Suprapubic skin (tissue), 4 donors: ENCODE measurements at regions not wholly inside any gene's neighbourhood (a gene's known extent, or its start where the extent isn't known, plus 50 kb on each side); places are given as distances from the start of the nearest gene placed in this dataset.

Experiments used
- DNase-seq, 2 donors: peaks; one replicate each; pipeline ENCODE4 v3.0.0-alpha.2; 2019; ENCODE audit warnings: low spot score in 2 of 2
- H3K27ac ChIP-seq: fragments of 200-600 bp; sonication (generic); one replicate; pipeline ENCODE4 v1.5.1; 2019
- H3K27me3 ChIP-seq: fragments of 200-600 bp; sonication (generic); one replicate; pipeline ENCODE4 v1.5.1; 2019
- H3K36me3 ChIP-seq: fragments of 200-600 bp; sonication (generic); one replicate; pipeline ENCODE4 v1.5.1; 2019
- H3K4me1 ChIP-seq: fragments of 200-600 bp; sonication (generic); one replicate; pipeline ENCODE4 v1.5.1; 2019
- H3K4me3 ChIP-seq: fragments of 200-600 bp; sonication (generic); one replicate; pipeline ENCODE4 v1.5.1; 2019; ENCODE audit warnings: mild to moderate bottlenecking
- H3K9me3 ChIP-seq: fragments of 200-600 bp; sonication (generic); one replicate; pipeline ENCODE4 v1.5.1; 2019
- CTCF ChIP-seq, 2 donors: fragments of 200-600 bp in 1 of 2; fragments of 450-650 bp in 1 of 2; sonication (generic) in 1 of 2; IDR thresholded peaks; one replicate each; pipeline ENCODE4 v1.5.1; 2016 to 2019; ENCODE audit warnings: antibody characterized with exemption in 2 of 2, mild to moderate bottlenecking in 1 of 2, moderate library complexity in 1 of 2
- EP300 ChIP-seq: sonication (generic); formaldehyde crosslinking; IDR thresholded peaks from one replicate; pipeline ENCODE4 v1.6.1; 2017; ENCODE audit warnings: antibody characterized with exemption
- POLR2A ChIP-seq, 2 donors: fragments of 450-650 bp; IDR thresholded peaks; one replicate each; pipeline ENCODE4 v1.6.1; 2017; ENCODE audit warnings: antibody characterized with exemption in 2 of 2, mild to moderate bottlenecking in 2 of 2, moderate library complexity in 2 of 2
- POLR2AphosphoS5 ChIP-seq, 3 donors: sonication (generic); formaldehyde crosslinking; IDR thresholded peaks; one replicate each; pipeline ENCODE4 v1.6.1; 2017; ENCODE audit warnings: antibody characterized with exemption in 3 of 3
- WGBS: methylation state at CpG from one replicate; pipeline ENCODE4 v1.1.5; 2018; 5-methylcytosine and 5-hydroxymethylcytosine counted together

DNA sequence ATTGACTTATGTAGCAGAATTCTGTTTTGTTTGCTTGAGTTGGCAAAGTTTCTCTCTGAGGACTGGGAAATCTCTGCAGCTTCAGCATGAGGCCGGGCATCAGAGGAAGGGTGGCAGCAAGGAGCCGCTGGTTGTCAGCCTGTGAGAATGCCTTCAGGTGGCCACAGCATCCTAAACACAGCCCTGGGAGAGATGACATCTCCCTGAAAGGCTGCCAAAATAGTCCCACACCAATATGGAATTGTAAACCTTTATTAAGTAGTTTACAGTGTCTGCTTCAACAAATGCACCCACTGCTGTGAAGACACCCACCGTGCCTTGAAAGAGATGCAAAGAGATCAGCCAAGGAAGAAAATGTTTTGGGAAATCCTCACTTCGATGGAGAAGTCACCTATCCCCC lies 609.7 kb upstream of the ARRDC4 start:
- no peak for TF ChIP-seq POLR2A (IDR thresholded peaks at IDR 0.05)
- no peak for TF ChIP-seq EP300
- TF ChIP-seq CTCF (IDR thresholded peaks at IDR 0.05), result no peak
- TF ChIP-seq POLR2AphosphoS5 (IDR thresholded peaks at IDR 0.05), result no peak
- Histone ChIP-seq H3K36me3 (no peaks in the 10 kb centered on the region), H3K4me1 (no peaks in the 10 kb centered on the region), H3K27me3 (no peaks in the 10 kb centered on the region), H3K9me3 (no peaks in the 10 kb centered on the region), H3K27ac (no peak overlapping the region), H3K4me3 (no peak overlapping the region)
- DNase-seq, result no peak
- WGBS, result 67% methylated on average over 4 of the region's 4 CpGs

DNA sequence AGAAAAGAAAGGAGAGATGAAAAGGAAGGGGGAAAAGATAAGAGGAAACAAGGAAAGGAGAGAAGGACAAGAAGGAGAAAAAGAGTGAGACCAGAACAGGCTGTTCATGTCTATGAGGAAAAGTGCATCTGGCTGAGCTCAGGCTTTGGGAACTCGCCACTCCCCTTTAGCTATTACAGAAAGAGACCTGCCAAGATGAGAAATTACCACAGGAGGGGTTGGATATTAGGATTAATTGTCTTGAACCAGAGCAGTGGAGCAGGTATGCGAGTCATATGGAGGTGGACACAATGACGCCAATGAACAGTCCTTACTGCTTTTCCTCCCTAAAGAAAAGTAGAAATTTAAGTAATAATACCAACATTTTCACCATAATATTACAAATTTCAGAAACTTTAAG lies 577.0 kb upstream of the ARRDC4 start:
- no peak overlapping the region for H3K27ac ChIP-seq
- no peaks in the 10 kb centered on the region for H3K36me3 ChIP-seq
- TF ChIP-seq CTCF (IDR thresholded peaks at IDR 0.05) (no peak), POLR2AphosphoS5 (IDR thresholded peaks at IDR 0.05) (no peak), POLR2A (IDR thresholded peaks at IDR 0.05) (no peak), EP300 (no peak)
- H3K9me3 ChIP-seq, result no peaks in the 10 kb centered on the region
- DNase-seq, result no peak
- H3K4me3 ChIP-seq, result no peak overlapping the region
- 62% methylated on average over 3 of the region's 3 CpGs for WGBS
- H3K4me1 ChIP-seq, result no peaks in the 10 kb centered on the region
- H3K27me3 ChIP-seq, result no peaks in the 10 kb centered on the region

DNA sequence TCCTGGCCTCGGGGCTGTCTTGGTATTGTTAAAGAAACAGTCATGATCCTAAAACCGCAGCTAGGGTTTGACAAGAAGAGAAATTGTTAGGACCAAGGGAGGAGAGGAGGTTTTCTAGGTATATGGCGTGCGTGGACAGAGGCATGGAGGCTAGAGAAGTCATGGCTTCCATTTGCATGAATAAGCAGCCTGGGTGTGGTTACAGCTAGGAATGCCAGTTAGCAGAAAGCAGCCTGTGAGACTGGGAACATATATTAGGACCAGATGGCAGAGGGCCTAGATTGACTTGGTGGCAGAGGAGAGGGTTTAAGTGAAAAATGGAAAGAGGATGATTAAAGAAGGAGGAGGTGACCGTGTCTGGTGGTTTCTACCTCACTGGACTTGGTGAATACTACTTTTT lies 573.6 kb upstream of the ARRDC4 start:
- Histone ChIP-seq H3K27ac (no peak overlapping the region), H3K27me3 (no peaks in the 10 kb centered on the region), H3K9me3 (no peaks in the 10 kb centered on the region), H3K4me3 (no peak overlapping the region), H3K36me3 (no peaks in the 10 kb centered on the region), H3K4me1 (no peaks in the 10 kb centered on the region)
- no peak for DNase-seq
- WGBS, result 94% methylated on average over 5 of the region's 5 CpGs
- TF ChIP-seq POLR2AphosphoS5 (IDR thresholded peaks at IDR 0.05), result no peak
- TF ChIP-seq POLR2A (IDR thresholded peaks at IDR 0.05), result no peak
- TF ChIP-seq EP300, result no peak
- no peak for TF ChIP-seq CTCF (IDR thresholded peaks at IDR 0.05)

- no peak overlapping the region for H3K27ac ChIP-seq
- no peak for DNase-seq
- H3K27me3 ChIP-seq, result no peaks in the 10 kb centered on the region
- no peak for TF ChIP-seq POLR2A (IDR thresholded peaks at IDR 0.05)
- TF ChIP-seq EP300, result no peak
- no peak for TF ChIP-seq CTCF (IDR thresholded peaks at IDR 0.05)
- TF ChIP-seq POLR2AphosphoS5 (IDR thresholded peaks at IDR 0.05), result no peak
- H3K9me3 ChIP-seq, result no peaks in the 10 kb centered on the region
- H3K4me1 ChIP-seq, result no peaks in the 10 kb centered on the region
- WGBS, result 75% methylated on average over 4 of the region's 4 CpGs
- no peak overlapping the region for H3K4me3 ChIP-seq
- H3K36me3 ChIP-seq, result no peaks in the 10 kb centered on the region
Measured at GRCh38 chr15:97401195-97401594, 559.3 kb upstream of the ARRDC4 start.

DNA sequence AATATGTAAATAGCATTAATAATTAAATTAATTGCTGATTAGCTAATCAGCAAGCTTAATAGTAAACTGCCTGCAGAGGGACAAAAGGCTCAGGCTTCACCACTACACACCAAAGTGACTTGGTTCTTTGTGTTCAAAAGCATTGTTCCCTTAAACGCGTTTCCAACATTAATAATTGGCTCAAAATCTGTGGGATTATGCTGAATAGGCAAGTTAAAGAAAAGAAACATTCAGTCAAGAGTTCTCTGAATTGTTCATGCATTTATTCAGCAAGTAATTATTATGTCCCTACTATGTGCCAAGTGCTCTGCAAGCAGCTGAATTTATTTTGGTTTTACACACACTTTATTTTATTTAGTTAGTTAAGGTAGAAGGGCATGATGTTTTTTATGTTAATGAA lies 558.5 kb upstream of the ARRDC4 start:
- Histone ChIP-seq H3K36me3 (no peaks in the 10 kb centered on the region), H3K9me3 (no peaks in the 10 kb centered on the region), H3K4me3 (no peak overlapping the region), H3K4me1 (no peaks in the 10 kb centered on the region), H3K27ac (no peak overlapping the region), H3K27me3 (no peaks in the 10 kb centered on the region)
- 80% methylated on average over 2 of the region's 2 CpGs for WGBS
- no peak for DNase-seq
- TF ChIP-seq EP300 (no peak), CTCF (IDR thresholded peaks at IDR 0.05) (no peak), POLR2A (IDR thresholded peaks at IDR 0.05) (no peak), POLR2AphosphoS5 (IDR thresholded peaks at IDR 0.05) (no peak)
